Caco-2 (cell line): ENCODE measurements at regions not wholly inside any gene's neighbourhood (a gene's known extent, or its start where the extent isn't known, plus 50 kb on each side); places are given as distances from the start of the nearest gene placed in this dataset.
A peak's percentile ranks its signal among the peaks of the same experiment; 100 is the strongest.

Experiments used
- BruUV-seq: library from RNA; stranded (reverse); fragments of 400-500 nt; replicated peaks from 2 replicates; lab custom pipeline; 2021; lab: Mats Ljungman, UMichigan
- CTCF ChIA-PET: fragments of 300-600 bp; sonication (Branson Sonifier 250); formaldehyde crosslinking; loops from one replicate; lab custom pipeline; 2022; ENCODE audit warnings: antibody characterized with exemption; lab: Charles Lee
- POLR2A ChIA-PET: fragments of 300-600 bp; sonication (Branson Sonifier 250); formaldehyde crosslinking; loops from one replicate; lab custom pipeline; 2022; ENCODE audit warnings: antibody characterized with exemption; lab: Charles Lee
- DNase-seq, 2 experiments: peaks; one replicate each; pipeline versions ENCODE4 v3.0.0 to v3.0.0-alpha.2; 2020 to 2022
- H3K27me3 ChIP-seq: replicated peaks from 2 replicates; pipeline ENCODE4 v1.6.0; 2011; ENCODE audit warnings: low read length; ENCODE audit not compliant: control insufficient read depth, insufficient read depth
- H3K36me3 ChIP-seq: 2 replicates; pipeline ENCODE4 v1.5.1; 2011; ENCODE audit warnings: low read length; ENCODE audit not compliant: control insufficient read depth, insufficient read depth
- H3K4me1 ChIP-seq: fragments of 250-450 bp; sonication (Bioruptor Pico); 2 replicates; pipeline ENCODE4 v1.5.1; 2020; ENCODE audit warnings: mild to moderate bottlenecking
- H3K4me3 ChIP-seq: 2 replicates; pipeline ENCODE4 v1.5.1; 2011; ENCODE audit warnings: low read depth, mild to moderate bottlenecking, control low read depth, low read length
- H3K9me3 ChIP-seq: fragments of 250-450 bp; sonication (Bioruptor Pico); 2 replicates; pipeline ENCODE4 v1.5.1; 2020; ENCODE audit warnings: mild to moderate bottlenecking, moderate library complexity
- H3K27ac Mint-ChIP-seq: one replicate; pipeline ENCODE4 v1.8.0; 2022; ENCODE audit warnings: mixed read lengths; ENCODE audit not compliant: unreplicated experiment
- H3K27me3 Mint-ChIP-seq: one replicate; pipeline ENCODE4 v1.8.0; 2022; ENCODE audit warnings: mixed read lengths; ENCODE audit not compliant: insufficient read depth, unreplicated experiment
- H3K36me3 Mint-ChIP-seq: one replicate; pipeline ENCODE4 v1.8.0; 2022; ENCODE audit warnings: mild to moderate bottlenecking, mixed read lengths; ENCODE audit not compliant: insufficient read depth, unreplicated experiment
- H3K4me1 Mint-ChIP-seq: one replicate; pipeline ENCODE4 v1.8.0; 2022; ENCODE audit warnings: low read depth, mixed read lengths; ENCODE audit not compliant: unreplicated experiment
- H3K4me3 Mint-ChIP-seq: one replicate; pipeline ENCODE4 v1.8.0; 2022; ENCODE audit warnings: mild to moderate bottlenecking, moderate library complexity, mixed read lengths; ENCODE audit not compliant: unreplicated experiment
- H3K9me3 Mint-ChIP-seq: one replicate; pipeline ENCODE4 v1.8.0; 2022; ENCODE audit warnings: mixed read lengths; ENCODE audit not compliant: unreplicated experiment
- intact Hi-C: fragments of 100-400 bp; cut with micrococcal nuclease; formaldehyde crosslinking; loops from one replicate; pipeline ENCODE4 v1.10.0; 2022; ENCODE audit not compliant: unreplicated experiment
- TF ChIP-seq, protein P1 (sequence below), 2 experiments: fragments of 200-600 bp in 1 of 2; IDR thresholded peaks; 1 replicate in 1 of 2; 2 replicates in 1 of 2; pipeline versions ENCODE4 v1.5.1 to v1.8.0; 2011 to 2022; ENCODE audit warnings: antibody characterized with exemption in 1 of 2, control low read depth in 1 of 2, inconsistent platforms in 1 of 2, low read depth in 1 of 2, low read length in 1 of 2, mild to moderate bottlenecking in 1 of 2, moderate library complexity in 1 of 2; ENCODE audit not compliant: insufficient read depth in 1 of 2, severe bottlenecking in 1 of 2, unreplicated experiment in 1 of 2

- ChIA-PET POLR2A (no interaction called here), CTCF (no interaction called here)
- no peak overlapping the region for H3K4me3 Mint-ChIP-seq
- H3K27me3 Mint-ChIP-seq = peaks cover 4% of the 10 kb centered on the region
- no peaks in the 10 kb centered on the region for H3K9me3 Mint-ChIP-seq
- H3K4me1 Mint-ChIP-seq = peaks cover 11% of the 10 kb centered on the region
- TF ChIP-seq, protein P1, sequence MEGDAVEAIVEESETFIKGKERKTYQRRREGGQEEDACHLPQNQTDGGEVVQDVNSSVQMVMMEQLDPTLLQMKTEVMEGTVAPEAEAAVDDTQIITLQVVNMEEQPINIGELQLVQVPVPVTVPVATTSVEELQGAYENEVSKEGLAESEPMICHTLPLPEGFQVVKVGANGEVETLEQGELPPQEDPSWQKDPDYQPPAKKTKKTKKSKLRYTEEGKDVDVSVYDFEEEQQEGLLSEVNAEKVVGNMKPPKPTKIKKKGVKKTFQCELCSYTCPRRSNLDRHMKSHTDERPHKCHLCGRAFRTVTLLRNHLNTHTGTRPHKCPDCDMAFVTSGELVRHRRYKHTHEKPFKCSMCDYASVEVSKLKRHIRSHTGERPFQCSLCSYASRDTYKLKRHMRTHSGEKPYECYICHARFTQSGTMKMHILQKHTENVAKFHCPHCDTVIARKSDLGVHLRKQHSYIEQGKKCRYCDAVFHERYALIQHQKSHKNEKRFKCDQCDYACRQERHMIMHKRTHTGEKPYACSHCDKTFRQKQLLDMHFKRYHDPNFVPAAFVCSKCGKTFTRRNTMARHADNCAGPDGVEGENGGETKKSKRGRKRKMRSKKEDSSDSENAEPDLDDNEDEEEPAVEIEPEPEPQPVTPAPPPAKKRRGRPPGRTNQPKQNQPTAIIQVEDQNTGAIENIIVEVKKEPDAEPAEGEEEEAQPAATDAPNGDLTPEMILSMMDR (IDR thresholded peaks at IDR 0.05; ENCODE audit: insufficient read depth in 1 of 2, low read depth in 1 of 2, low read length in 1 of 2, severe bottlenecking in 1 of 2, unreplicated experiment in 1 of 2) = no peak
- Histone ChIP-seq H3K9me3 (no peaks in the 10 kb centered on the region), H3K4me1 (no peaks in the 10 kb centered on the region), H3K4me3 (no peak overlapping the region), H3K27me3 (no peaks in the 10 kb centered on the region), H3K36me3 (no peaks in the 10 kb centered on the region)
- BruUV-seq = no TSS peak
- no peaks in the 10 kb centered on the region for H3K36me3 Mint-ChIP-seq
- intact Hi-C loops = no loop called here
- DNase-seq = peak in 1 of 2 experiments; percentile 13
- H3K27ac Mint-ChIP-seq = no peak overlapping the region
Measured at GRCh38 chr14:30337456-30337855, 221.5 kb upstream of the G2E3 start.

DNA sequence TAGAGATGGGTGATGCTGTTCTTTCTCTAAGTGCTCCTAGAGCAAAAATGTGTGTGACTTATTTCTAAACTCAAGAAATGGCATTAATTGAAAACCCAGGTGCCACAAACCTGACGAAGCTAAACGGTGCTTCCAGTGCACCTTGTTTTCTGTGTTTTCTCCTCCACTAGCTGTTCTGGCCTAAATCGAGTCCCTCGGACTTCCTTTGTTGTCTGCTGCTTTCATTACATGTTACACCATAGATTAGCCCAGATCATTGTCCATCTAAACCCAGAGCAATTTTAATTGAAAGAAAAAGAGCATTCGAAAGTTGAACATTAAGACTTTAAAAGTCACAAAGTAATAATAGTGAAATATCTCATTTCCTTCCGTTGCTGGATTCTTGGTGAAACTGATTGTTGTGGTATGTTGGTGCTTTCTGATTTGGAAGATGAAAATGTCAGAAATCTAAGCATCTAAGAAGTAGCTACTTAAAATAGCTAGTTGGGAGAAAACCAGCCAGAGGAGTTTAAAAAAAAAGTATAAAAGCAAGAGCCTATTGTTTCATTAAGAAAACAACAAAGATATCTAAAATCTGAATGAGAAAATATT is 219.6 kb upstream of the G2E3 start:
- no peaks in the 10 kb centered on the region for H3K36me3 ChIP-seq
- TF ChIP-seq, protein P1 (IDR thresholded peaks at IDR 0.05; ENCODE audit: insufficient read depth in 1 of 2, low read depth in 1 of 2, low read length in 1 of 2, severe bottlenecking in 1 of 2, unreplicated experiment in 1 of 2) = no peak
- intact Hi-C loops = loop anchor here (2.0 kb wide), 1 partner anchor 15 kb away; no protein-coding TSS in a partner anchor
- Mint-ChIP-seq H3K4me1 (peaks cover 11% of the 10 kb centered on the region), H3K9me3 (no peaks in the 10 kb centered on the region), H3K27ac (no peak overlapping the region), H3K4me3 (no peak overlapping the region), H3K27me3 (no peaks in the 10 kb centered on the region), H3K36me3 (no peaks in the 10 kb centered on the region)
- no peak overlapping the region for H3K4me3 ChIP-seq
- H3K9me3 ChIP-seq = no peaks in the 10 kb centered on the region
- H3K27me3 ChIP-seq = no peaks in the 10 kb centered on the region
- CTCF ChIA-PET = no interaction called here
- POLR2A ChIA-PET = no interaction called here
- no peaks in the 10 kb centered on the region for H3K4me1 ChIP-seq
- DNase-seq = no peak
- no TSS peak for BruUV-seq

GRCh38 chr14:30340495-30340894 is 218.5 kb upstream of the G2E3 start:
- intact Hi-C loops = no loop called here
- TF ChIP-seq, protein P1 (IDR thresholded peaks at IDR 0.05; ENCODE audit: insufficient read depth in 1 of 2, low read depth in 1 of 2, low read length in 1 of 2, severe bottlenecking in 1 of 2, unreplicated experiment in 1 of 2) = no peak

More at GRCh38 chr14:30340495-30340894, 218.5 kb upstream of the G2E3 start:
- H3K4me1 Mint-ChIP-seq = peaks cover 11% of the 10 kb centered on the region
- BruUV-seq = no TSS peak
- H3K9me3 ChIP-seq = no peaks in the 10 kb centered on the region
- H3K27me3 ChIP-seq = no peaks in the 10 kb centered on the region
- H3K9me3 Mint-ChIP-seq = no peaks in the 10 kb centered on the region
- no peaks in the 10 kb centered on the region for H3K36me3 Mint-ChIP-seq
- H3K36me3 ChIP-seq = no peaks in the 10 kb centered on the region
- H3K4me1 ChIP-seq = no peaks in the 10 kb centered on the region
- CTCF ChIA-PET = no interaction called here
- no peak overlapping the region for H3K4me3 Mint-ChIP-seq
- POLR2A ChIA-PET = no interaction called here
- H3K27ac Mint-ChIP-seq = no peak overlapping the region
- no peak overlapping the region for H3K4me3 ChIP-seq
- DNase-seq = no peak
- H3K27me3 Mint-ChIP-seq = no peaks in the 10 kb centered on the region
